ENCODE measurements at regions not wholly inside any gene's neighbourhood (a gene's known extent, or its start where the extent isn't known, plus 50 kb on each side); places are given as distances from the start of the nearest gene placed in this dataset.

DNA sequence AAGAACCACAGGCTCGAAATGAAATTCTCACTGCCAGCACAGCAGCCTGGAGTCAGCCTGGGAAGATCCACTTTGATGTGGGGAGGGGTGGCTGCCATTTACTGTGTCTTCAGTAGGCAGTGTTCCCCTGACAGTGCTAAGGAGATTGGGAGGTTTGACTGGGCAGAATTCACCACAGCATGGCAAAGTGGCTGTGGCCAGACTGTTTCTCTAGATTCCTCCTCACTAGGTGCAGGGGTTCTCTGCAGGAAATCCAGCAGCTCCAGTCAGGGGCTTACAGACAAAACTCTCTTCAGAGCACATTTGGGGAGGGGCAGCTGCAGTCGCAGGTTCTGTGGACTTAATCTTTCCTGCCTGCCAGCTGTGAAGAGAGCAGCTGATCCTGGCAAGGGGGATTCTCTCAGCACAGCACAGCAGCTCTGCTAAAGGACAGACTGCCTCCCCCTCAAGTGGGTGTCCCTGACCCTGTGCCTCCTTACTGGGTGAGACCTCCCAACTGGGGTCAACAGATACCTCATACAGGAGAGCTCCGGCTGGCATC lies 1174.0 kb downstream of the RAPGEF2 start:
- no peak overlapping the region for H3K27ac Mint-ChIP-seq
- no peaks in the 10 kb centered on the region for H3K27me3 Mint-ChIP-seq (ENCODE audit: insufficient read depth)
- no peak for DNase-seq (ENCODE audit: low spot score)
- no peaks in the 10 kb centered on the region for H3K36me3 Mint-ChIP-seq (ENCODE audit: low read depth)
- intact Hi-C loops (cut with micrococcal nuclease) = no loop called here
- H3K4me1 Mint-ChIP-seq (ENCODE audit: low read depth) = no peaks in the 10 kb centered on the region
- H3K9me3 Mint-ChIP-seq = peaks cover 33% of the 10 kb centered on the region
- H3K4me3 Mint-ChIP-seq = no peak overlapping the region

DNA sequence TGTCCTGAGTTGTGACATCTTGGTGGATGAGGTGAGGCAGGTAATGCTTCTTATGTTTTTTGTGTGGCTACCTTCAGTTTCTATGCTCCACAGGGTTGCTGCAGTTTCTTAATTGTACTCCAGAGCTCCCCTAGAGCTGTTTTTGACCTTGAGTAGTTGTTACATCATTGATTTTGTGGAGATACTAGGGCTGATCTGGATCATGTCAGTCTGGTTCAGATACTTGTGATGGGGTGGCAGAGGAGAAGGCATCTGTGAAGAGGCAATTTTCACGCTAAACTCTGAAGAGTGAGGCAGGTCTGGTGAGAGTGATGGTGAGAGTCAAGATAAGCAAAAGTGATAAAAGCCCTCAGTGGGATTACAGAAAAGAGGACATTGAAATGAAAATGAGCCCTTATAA lies 1180.2 kb downstream of the RAPGEF2 start:
- Mint-ChIP-seq H3K27me3 (ENCODE audit: insufficient read depth) (no peaks in the 10 kb centered on the region), H3K27ac (no peak overlapping the region), H3K36me3 (ENCODE audit: low read depth) (no peaks in the 10 kb centered on the region), H3K4me1 (ENCODE audit: low read depth) (no peaks in the 10 kb centered on the region), H3K9me3 (peaks cover 16% of the 10 kb centered on the region), H3K4me3 (no peak overlapping the region)
- intact Hi-C loops (cut with micrococcal nuclease) = no loop called here
- no peak for DNase-seq (ENCODE audit: low spot score)

DNA sequence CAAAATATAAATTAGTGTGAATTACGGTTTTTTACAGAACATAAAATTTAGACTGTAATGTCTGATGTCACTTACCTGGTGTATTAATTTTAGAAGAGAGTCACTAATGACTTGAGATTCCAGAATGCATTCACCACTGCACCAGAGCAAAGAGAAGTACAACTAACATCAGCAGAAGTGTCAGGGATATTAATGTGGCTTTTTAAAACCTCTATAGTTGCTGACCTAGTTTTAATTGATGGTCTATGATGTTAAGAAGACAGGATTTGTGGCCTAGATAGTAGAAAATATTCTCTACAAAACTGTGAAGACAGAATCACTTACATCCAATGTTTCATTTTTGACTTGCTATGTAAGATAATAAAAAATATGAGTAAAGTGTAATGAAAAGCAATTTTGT lies 1181.6 kb downstream of the RAPGEF2 start:
- H3K36me3 Mint-ChIP-seq (ENCODE audit: low read depth) = no peaks in the 10 kb centered on the region
- H3K27ac Mint-ChIP-seq = no peak overlapping the region
- no peaks in the 10 kb centered on the region for H3K27me3 Mint-ChIP-seq (ENCODE audit: insufficient read depth)
- peaks cover 14% of the 10 kb centered on the region for H3K9me3 Mint-ChIP-seq
- no peak overlapping the region for H3K4me3 Mint-ChIP-seq
- no peaks in the 10 kb centered on the region for H3K4me1 Mint-ChIP-seq (ENCODE audit: low read depth)
- no peak for DNase-seq (ENCODE audit: low spot score)
- intact Hi-C loops (cut with micrococcal nuclease) = no loop called here

DNA sequence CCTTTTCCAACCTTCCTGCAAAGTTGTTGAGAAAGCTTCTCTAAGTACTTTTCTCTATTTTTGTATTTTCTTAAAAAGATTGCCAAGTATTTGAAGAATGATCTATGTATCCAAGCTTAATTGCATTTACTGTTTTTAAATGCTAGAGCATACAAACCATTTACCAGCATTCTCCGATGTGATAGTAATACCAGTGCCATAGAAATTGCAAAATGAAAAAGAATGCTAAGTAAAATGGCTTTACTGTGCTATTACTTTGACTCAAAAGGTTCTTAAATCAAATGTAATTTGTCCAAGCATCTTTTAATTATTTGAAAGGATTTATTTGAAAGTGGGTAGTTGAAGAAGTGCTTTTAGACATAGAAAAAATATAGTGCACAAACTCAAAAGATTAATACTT lies 1183.2 kb downstream of the RAPGEF2 start:
- intact Hi-C loops (cut with micrococcal nuclease) = no loop called here
- Mint-ChIP-seq H3K36me3 (ENCODE audit: low read depth) (no peaks in the 10 kb centered on the region), H3K27me3 (ENCODE audit: insufficient read depth) (no peaks in the 10 kb centered on the region), H3K4me3 (no peak overlapping the region), H3K4me1 (ENCODE audit: low read depth) (no peaks in the 10 kb centered on the region), H3K27ac (no peak overlapping the region), H3K9me3 (peaks cover 4% of the 10 kb centered on the region)
- DNase-seq (ENCODE audit: low spot score) = no peak

DNA sequence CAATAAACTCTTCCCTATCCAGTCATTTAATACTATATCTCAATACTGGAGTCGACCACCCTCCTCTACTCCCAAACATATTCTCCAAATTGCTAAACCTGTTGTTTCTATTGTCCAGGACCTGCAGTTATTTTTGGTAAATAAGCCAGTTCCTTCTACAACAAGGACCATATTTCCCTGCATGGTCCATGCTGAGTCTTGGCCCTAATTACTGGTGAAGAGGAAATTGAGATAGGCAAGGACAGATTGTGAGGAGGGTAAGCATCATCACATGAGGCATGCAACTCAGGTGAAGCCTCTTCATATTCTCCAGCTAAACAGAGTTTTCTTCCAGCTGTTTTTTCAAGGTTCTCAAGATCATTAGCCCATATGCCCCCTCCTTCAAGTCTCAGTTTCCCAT lies 1193.6 kb downstream of the RAPGEF2 start:
- H3K27ac Mint-ChIP-seq = no peak overlapping the region
- no peaks in the 10 kb centered on the region for H3K36me3 Mint-ChIP-seq (ENCODE audit: low read depth)
- H3K27me3 Mint-ChIP-seq (ENCODE audit: insufficient read depth) = no peaks in the 10 kb centered on the region
- H3K9me3 Mint-ChIP-seq = peaks cover 6% of the 10 kb centered on the region
- intact Hi-C loops (cut with micrococcal nuclease) = no loop called here
- no peak for DNase-seq (ENCODE audit: low spot score)
- H3K4me1 Mint-ChIP-seq (ENCODE audit: low read depth) = no peaks in the 10 kb centered on the region
- no peak overlapping the region for H3K4me3 Mint-ChIP-seq

DNA sequence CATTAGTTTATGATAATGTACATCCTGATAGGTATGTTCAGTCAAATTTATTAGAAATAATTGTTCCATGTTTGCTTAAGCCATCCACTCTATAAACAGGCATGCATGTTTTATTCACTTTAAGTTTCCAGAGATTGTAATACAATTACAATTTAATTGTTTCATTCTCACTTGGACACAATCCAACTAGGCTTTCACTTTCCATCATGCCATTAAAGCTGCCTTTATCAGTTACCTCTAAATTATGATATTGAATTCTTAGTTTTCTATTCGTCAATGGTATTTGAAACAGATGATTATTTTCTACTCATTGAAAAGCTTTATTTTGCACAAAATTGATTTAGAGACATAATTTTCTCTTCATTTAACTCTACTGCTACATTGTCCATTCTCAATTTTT lies 1196.3 kb downstream of the RAPGEF2 start:
- Mint-ChIP-seq H3K27me3 (ENCODE audit: insufficient read depth) (no peaks in the 10 kb centered on the region), H3K4me3 (no peak overlapping the region), H3K36me3 (ENCODE audit: low read depth) (no peaks in the 10 kb centered on the region), H3K27ac (no peak overlapping the region), H3K4me1 (ENCODE audit: low read depth) (no peaks in the 10 kb centered on the region), H3K9me3 (peaks cover 6% of the 10 kb centered on the region)
- intact Hi-C loops (cut with micrococcal nuclease) = no loop called here
- no peak for DNase-seq (ENCODE audit: low spot score)

DNA sequence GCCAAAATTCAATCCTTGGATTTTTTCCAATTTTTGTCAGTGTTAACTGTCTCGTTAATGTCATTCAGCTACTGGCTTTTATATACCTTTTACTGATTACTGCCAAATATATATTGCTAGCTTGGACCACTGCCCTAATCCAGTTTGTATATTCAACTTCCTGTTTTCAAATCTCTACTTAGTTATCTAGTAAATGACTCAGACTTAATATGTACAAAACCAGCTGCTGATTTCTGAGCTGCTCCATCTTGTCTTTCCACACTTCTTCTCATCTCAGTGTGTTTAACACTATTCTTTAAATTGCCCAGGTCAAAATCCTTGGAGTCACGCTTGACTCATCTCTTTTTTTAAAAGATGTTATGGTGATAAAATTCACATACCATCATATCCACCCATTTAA lies 1196.7 kb downstream of the RAPGEF2 start:
- intact Hi-C loops (cut with micrococcal nuclease) = no loop called here
- no peak for DNase-seq (ENCODE audit: low spot score)
- Mint-ChIP-seq H3K27me3 (ENCODE audit: insufficient read depth) (no peaks in the 10 kb centered on the region), H3K4me3 (no peak overlapping the region), H3K9me3 (peaks cover 6% of the 10 kb centered on the region), H3K27ac (no peak overlapping the region), H3K36me3 (ENCODE audit: low read depth) (no peaks in the 10 kb centered on the region), H3K4me1 (ENCODE audit: low read depth) (no peaks in the 10 kb centered on the region)

DNA sequence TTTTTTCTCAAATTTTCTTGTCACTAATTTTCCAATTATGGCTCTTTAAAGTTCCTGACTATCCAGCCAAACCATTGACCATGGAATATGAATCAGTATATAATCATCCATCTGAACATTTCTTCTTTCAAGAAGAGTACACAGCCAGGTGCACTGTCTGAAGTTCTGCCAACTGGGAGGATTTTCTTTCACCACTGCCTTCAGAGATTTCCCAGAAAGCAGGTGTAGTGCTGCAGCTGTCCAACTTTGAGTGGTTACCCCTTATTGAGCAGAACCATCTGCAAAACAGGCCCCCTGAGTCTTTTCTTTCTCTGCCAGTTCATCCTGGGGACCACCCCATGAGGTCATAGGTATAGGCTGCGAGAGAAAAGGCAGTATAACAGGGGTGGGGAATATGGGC lies 1213.2 kb downstream of the RAPGEF2 start:
- Mint-ChIP-seq H3K4me1 (ENCODE audit: low read depth) (no peaks in the 10 kb centered on the region), H3K27me3 (ENCODE audit: insufficient read depth) (no peaks in the 10 kb centered on the region), H3K9me3 (no peaks in the 10 kb centered on the region), H3K4me3 (no peak overlapping the region), H3K27ac (no peak overlapping the region), H3K36me3 (ENCODE audit: low read depth) (no peaks in the 10 kb centered on the region)
- intact Hi-C loops (cut with micrococcal nuclease) = no loop called here
- DNase-seq (ENCODE audit: low spot score) = no peak

DNA sequence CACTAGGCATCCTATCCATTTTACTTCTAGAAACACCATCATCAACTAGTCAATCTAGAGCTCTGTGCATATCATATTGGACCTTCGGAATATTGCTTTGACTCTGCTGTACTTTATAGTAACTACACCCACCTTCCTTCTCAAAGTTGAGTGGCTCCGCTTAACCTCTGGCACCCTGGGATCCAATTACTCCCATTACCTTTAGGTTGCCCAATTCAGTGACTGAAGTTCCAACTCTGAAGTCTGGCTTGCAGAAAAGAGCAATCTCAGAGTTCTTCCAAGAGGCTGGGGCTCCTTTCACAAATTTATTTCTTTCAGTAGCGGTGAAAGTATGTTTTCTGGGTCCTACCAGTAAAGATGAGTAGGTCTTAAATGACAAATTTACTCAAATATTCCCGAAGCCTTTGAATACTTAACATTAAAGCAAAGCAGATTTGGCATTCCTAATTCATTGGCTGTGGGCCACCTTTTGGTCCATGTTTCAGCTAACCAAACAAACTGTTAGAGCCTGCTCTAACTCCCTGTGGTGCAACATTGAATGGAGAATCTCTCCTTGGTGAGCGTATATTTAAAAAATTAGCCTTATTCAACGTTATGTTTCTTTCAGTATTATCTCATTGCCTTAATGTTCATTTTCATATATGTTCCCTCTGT lies 1215.8 kb downstream of the RAPGEF2 start:
- intact Hi-C loops (cut with micrococcal nuclease) = no loop called here
- Mint-ChIP-seq H3K4me1 (ENCODE audit: low read depth) (no peaks in the 10 kb centered on the region), H3K4me3 (no peak overlapping the region), H3K27ac (no peak overlapping the region), H3K27me3 (ENCODE audit: insufficient read depth) (no peaks in the 10 kb centered on the region), H3K9me3 (no peaks in the 10 kb centered on the region), H3K36me3 (ENCODE audit: low read depth) (no peaks in the 10 kb centered on the region)
- no peak for DNase-seq (ENCODE audit: low spot score)

DNA sequence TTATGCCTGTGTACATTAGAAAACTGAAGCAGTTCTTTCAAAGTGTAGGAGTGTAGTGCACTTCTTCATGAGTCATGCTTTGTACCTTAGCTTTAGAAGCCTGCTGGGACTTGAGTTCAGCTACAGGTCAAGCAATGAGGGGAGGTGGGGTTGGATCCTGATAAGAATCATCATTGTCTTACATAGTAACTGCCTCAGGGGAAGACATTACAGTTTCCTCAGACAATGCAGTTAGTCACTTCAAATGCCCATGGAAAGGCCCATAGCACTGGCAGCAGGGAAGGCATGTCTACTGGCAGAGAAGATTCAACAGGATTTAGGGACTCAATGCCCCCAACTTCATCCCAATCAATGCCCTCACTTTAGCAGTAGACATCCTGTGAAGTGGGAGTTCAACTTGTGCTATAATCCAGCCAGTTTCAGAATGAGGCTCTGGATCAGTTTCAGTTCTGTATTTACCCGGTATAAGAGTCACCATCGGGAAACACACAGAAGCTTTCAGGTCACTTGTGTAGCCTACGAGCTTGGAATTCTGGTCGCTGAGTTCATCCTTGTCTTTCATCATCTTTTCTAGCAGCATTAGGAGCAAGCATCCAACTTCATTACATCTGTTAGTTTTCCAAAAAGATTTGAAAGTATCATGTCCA lies 1216.5 kb downstream of the RAPGEF2 start:
- H3K27me3 Mint-ChIP-seq (ENCODE audit: insufficient read depth) = no peaks in the 10 kb centered on the region
- no peak overlapping the region for H3K4me3 Mint-ChIP-seq
- intact Hi-C loops (cut with micrococcal nuclease) = no loop called here
- no peak overlapping the region for H3K27ac Mint-ChIP-seq
- H3K9me3 Mint-ChIP-seq = no peaks in the 10 kb centered on the region
- no peaks in the 10 kb centered on the region for H3K36me3 Mint-ChIP-seq (ENCODE audit: low read depth)
- no peaks in the 10 kb centered on the region for H3K4me1 Mint-ChIP-seq (ENCODE audit: low read depth)
- DNase-seq (ENCODE audit: low spot score) = no peak

DNA sequence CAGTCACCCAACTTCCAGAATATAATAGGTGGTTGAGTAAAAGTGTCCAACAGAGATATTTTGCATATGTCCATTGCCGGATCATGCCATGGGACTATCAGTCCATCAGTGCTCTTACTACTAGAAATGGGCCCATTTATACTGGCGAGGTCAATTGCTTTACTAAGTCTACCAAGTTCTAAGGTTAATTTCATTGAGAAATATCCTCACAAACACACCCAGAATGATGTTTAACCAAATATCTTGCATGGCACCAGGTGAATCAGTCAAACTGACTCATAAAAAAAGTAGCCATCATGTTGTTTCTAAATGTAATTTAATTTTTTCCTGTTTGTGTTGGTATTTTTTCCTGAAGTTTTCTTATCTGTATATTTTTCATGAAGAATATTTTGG lies 1217.0 kb downstream of the RAPGEF2 start:
- H3K9me3 Mint-ChIP-seq = no peaks in the 10 kb centered on the region
- no peaks in the 10 kb centered on the region for H3K36me3 Mint-ChIP-seq (ENCODE audit: low read depth)
- intact Hi-C loops (cut with micrococcal nuclease) = no loop called here
- H3K27ac Mint-ChIP-seq = no peak overlapping the region
- no peaks in the 10 kb centered on the region for H3K4me1 Mint-ChIP-seq (ENCODE audit: low read depth)
- H3K4me3 Mint-ChIP-seq = no peak overlapping the region
- H3K27me3 Mint-ChIP-seq (ENCODE audit: insufficient read depth) = no peaks in the 10 kb centered on the region
- no peak for DNase-seq (ENCODE audit: low spot score)

DNA sequence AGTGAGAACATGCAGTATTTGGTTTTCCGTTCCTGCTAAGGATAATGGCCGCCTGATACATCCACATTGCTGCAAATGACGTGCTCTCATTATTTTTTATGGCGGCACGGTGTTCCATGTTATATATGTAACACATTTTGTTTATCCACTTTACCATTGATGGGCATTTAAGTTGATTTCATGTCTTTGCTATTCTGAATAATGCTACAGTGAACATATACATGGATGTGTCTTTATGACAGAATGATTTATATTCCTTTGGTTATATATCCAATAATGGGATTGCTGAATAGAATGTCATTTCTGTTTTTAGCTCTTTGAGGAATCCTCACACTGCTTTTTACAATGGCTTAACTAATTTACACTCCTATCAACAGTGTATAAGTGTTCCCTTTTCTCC lies 1223.2 kb downstream of the RAPGEF2 start:
- no peak overlapping the region for H3K27ac Mint-ChIP-seq
- intact Hi-C loops (cut with micrococcal nuclease) = no loop called here
- no peaks in the 10 kb centered on the region for H3K27me3 Mint-ChIP-seq (ENCODE audit: insufficient read depth)
- no peaks in the 10 kb centered on the region for H3K4me1 Mint-ChIP-seq (ENCODE audit: low read depth)
- no peaks in the 10 kb centered on the region for H3K9me3 Mint-ChIP-seq
- no peaks in the 10 kb centered on the region for H3K36me3 Mint-ChIP-seq (ENCODE audit: low read depth)
- no peak for DNase-seq (ENCODE audit: low spot score)
- H3K4me3 Mint-ChIP-seq = no peak overlapping the region

DNA sequence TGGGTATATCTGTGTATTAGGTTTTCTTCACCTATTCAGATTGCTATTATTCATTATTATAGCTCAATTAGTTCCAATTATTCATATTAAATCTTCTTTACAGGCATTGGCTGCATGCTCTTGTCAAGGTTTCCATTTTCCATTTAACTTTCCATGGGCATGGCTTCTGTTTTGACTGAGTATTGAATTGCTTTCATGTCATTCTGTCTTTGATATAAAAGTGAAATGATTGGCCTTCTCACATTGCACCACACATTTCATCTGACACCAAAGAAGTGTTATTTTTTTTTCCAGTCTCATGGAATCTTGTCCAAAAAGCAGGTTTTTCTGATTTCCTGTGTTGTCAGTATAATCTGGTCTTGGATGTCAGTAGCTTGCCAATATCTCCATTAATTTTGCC lies 1244.3 kb downstream of the RAPGEF2 start:
- H3K36me3 Mint-ChIP-seq (ENCODE audit: low read depth) = no peaks in the 10 kb centered on the region
- H3K9me3 Mint-ChIP-seq = peaks cover 4% of the 10 kb centered on the region
- no peaks in the 10 kb centered on the region for H3K4me1 Mint-ChIP-seq (ENCODE audit: low read depth)
- no peak overlapping the region for H3K4me3 Mint-ChIP-seq
- H3K27me3 Mint-ChIP-seq (ENCODE audit: insufficient read depth) = no peaks in the 10 kb centered on the region
- intact Hi-C loops (cut with micrococcal nuclease) = no loop called here
- H3K27ac Mint-ChIP-seq = no peak overlapping the region
- no peak for DNase-seq (ENCODE audit: low spot score)

DNA sequence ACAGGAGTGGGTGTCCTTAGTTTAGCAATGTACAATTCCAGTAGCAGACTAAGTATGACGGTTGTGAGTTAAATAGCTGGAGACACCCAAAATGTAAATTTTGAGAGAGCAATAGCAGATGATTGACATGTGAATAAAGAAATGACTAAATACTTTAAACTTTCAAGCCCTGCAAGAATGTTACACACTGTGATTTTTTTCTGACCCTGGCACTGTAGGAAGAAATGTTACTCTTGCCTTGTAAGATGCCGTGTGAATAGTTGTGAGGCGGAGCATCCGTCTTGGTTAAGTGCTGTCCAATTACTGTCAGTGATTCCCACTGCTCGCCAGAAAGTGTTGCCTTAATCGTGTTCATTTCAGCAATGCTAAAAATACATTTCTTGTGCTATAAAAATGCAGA lies 1248.1 kb downstream of the RAPGEF2 start:
- Mint-ChIP-seq H3K27me3 (ENCODE audit: insufficient read depth) (no peaks in the 10 kb centered on the region), H3K36me3 (ENCODE audit: low read depth) (no peaks in the 10 kb centered on the region), H3K4me1 (ENCODE audit: low read depth) (no peaks in the 10 kb centered on the region), H3K9me3 (no peaks in the 10 kb centered on the region), H3K27ac (no peak overlapping the region), H3K4me3 (no peak overlapping the region)
- no peak for DNase-seq (ENCODE audit: low spot score)
- intact Hi-C loops (cut with micrococcal nuclease) = no loop called here

Measured in activated T-helper 1 cell treated with anti-CD3 and anti-CD28 coated beads, Interleukin-12 subunit alpha, Interleukin-12 subunit beta, Interleukin-2, Interleukin-4 antibody, amounts not matched to agents 30 ng/mL and 10 ng/mL and 1 ng/mL, durations not matched to agents 14 hours and 24 hours and 36 hours (primary cell).